HEK293 (cell line): ENCODE measurements at regions not wholly inside any gene's neighbourhood (a gene's known extent, or its start where the extent isn't known, plus 50 kb on each side); places are given as distances from the start of the nearest gene placed in this dataset.

ENCODE experiments used
- CTCF ChIA-PET: fragments of 350-600 bp; formaldehyde crosslinking; extraction: SDS; loops from one replicate; lab custom pipeline; 2021; ENCODE audit warnings: antibody characterized with exemption; lab: Yijun Ruan, JAX
- POLR2A ChIA-PET: fragments of 300-600 bp; formaldehyde crosslinking; extraction: SDS; loops from one replicate; lab custom pipeline; 2020; ENCODE audit warnings: antibody characterized with exemption, inconsistent platforms; lab: Yijun Ruan, JAX
- H3K27ac ChIP-seq: fragments of 200-500 bp; sonication (Bioruptor generic); 2 replicates; pipeline ENCODE4 v1.5.1; 2014; ENCODE audit warnings: low read depth, low read length, control low read depth, inconsistent platforms; ENCODE audit errors: extremely low read depth
- H3K36me3 ChIP-seq, 2 experiments: fragments of 200-500 bp in 1 of 2; sonication (Bioruptor generic) in 1 of 2; 1 replicate in 1 of 2; 2 replicates in 1 of 2; pipeline ENCODE4 v1.5.1; 2014 to 2017; ENCODE audit warnings: inconsistent platforms in 2 of 2, low read length in 2 of 2; ENCODE audit not compliant: control insufficient read depth in 2 of 2, insufficient read depth in 1 of 2
- H3K4me1 ChIP-seq: fragments of 200-500 bp; sonication (Bioruptor generic); 2 replicates; pipeline ENCODE4 v1.5.1; 2014; ENCODE audit warnings: mild to moderate bottlenecking, low read length, inconsistent platforms; ENCODE audit not compliant: control insufficient read depth, insufficient read depth
- H3K4me3 ChIP-seq: 2 replicates; pipeline ENCODE4 v1.5.1; 2011; ENCODE audit warnings: low read depth, mild to moderate bottlenecking, control low read depth, low read length, moderate library complexity
- H3K9me3 ChIP-seq: fragments of 200-500 bp; sonication (Bioruptor generic); 2 replicates; pipeline ENCODE4 v1.5.1; 2014; ENCODE audit warnings: low read depth, low read length, inconsistent platforms; ENCODE audit not compliant: control insufficient read depth, insufficient read depth
- KLF7 ChIP-seq: fragments of 450-650 bp; formaldehyde crosslinking; IDR thresholded peaks from 2 replicates; pipeline ENCODE4 v1.5.1; 2016; ENCODE audit warnings: missing biosample characterization, missing genetic modification characterization, borderline replicate concordance
- MYNN ChIP-seq: fragments of 450-650 bp; formaldehyde crosslinking; IDR thresholded peaks from 2 replicates; pipeline ENCODE4 v1.5.1; 2016; ENCODE audit warnings: missing biosample characterization, missing genetic modification characterization, borderline replicate concordance
- SCRT1 ChIP-seq: fragments of 450-650 bp; formaldehyde crosslinking; IDR thresholded peaks from 2 replicates; pipeline ENCODE4 v1.5.1; 2016; ENCODE audit warnings: missing biosample characterization, missing genetic modification characterization, borderline replicate concordance
- SCRT2 ChIP-seq: fragments of 450-650 bp; formaldehyde crosslinking; IDR thresholded peaks from 2 replicates; pipeline ENCODE4 v1.5.1; 2016; ENCODE audit warnings: missing biosample characterization, missing genetic modification characterization
- YY2 ChIP-seq: fragments of 450-650 bp; formaldehyde crosslinking; IDR thresholded peaks from 2 replicates; pipeline ENCODE4 v1.5.1; 2016; ENCODE audit warnings: missing biosample characterization, missing genetic modification characterization
- ZBTB17 ChIP-seq: fragments of 450-650 bp; formaldehyde crosslinking; IDR thresholded peaks from 2 replicates; pipeline ENCODE4 v1.5.1; 2016; ENCODE audit warnings: missing biosample characterization, missing genetic modification characterization
- ZIC2 ChIP-seq: fragments of 450-650 bp; formaldehyde crosslinking; IDR thresholded peaks from 2 replicates; pipeline ENCODE4 v1.5.1; 2016; ENCODE audit warnings: missing biosample characterization, missing genetic modification characterization
- ZNF112 ChIP-seq: fragments of 450-650 bp; formaldehyde crosslinking; IDR thresholded peaks from 2 replicates; pipeline ENCODE4 v1.5.0; 2017; ENCODE audit warnings: missing biosample characterization, missing genetic modification characterization
- ZNF133 ChIP-seq: fragments of 450-650 bp; formaldehyde crosslinking; IDR thresholded peaks from 2 replicates; pipeline ENCODE4 v1.5.1; 2016; ENCODE audit warnings: missing biosample characterization, missing genetic modification characterization
- ZNF324 ChIP-seq: fragments of 450-650 bp; formaldehyde crosslinking; IDR thresholded peaks from 2 replicates; pipeline ENCODE4 v1.5.1; 2016; ENCODE audit warnings: missing biosample characterization, missing genetic modification characterization
- ZNF366 ChIP-seq: fragments of 450-650 bp; formaldehyde crosslinking; conservative IDR thresholded peaks from 2 replicates; pipeline ENCODE4 v1.5.1; 2016; ENCODE audit warnings: missing biosample characterization, missing genetic modification characterization
- ZNF416 ChIP-seq: fragments of 450-650 bp; formaldehyde crosslinking; IDR thresholded peaks from 2 replicates; pipeline ENCODE4 v1.5.1; 2016; ENCODE audit warnings: missing biosample characterization, missing genetic modification characterization
- ZNF426 ChIP-seq: fragments of 450-650 bp; formaldehyde crosslinking; IDR thresholded peaks from 2 replicates; pipeline ENCODE4 v1.5.1; 2017; ENCODE audit warnings: missing biosample characterization, missing genetic modification characterization, mild to moderate bottlenecking, inconsistent platforms, moderate library complexity
- ZNF529 ChIP-seq: fragments of 450-650 bp; formaldehyde crosslinking; IDR thresholded peaks from 2 replicates; pipeline ENCODE4 v1.5.1; 2017; ENCODE audit warnings: missing genetic modification characterization, missing biosample characterization; ENCODE audit not compliant: insufficient replicate concordance
- ZNF571 ChIP-seq: fragments of 450-650 bp; formaldehyde crosslinking; IDR thresholded peaks from 2 replicates; pipeline ENCODE4 v1.5.0; 2017; ENCODE audit warnings: missing biosample characterization, missing genetic modification characterization
- ZNF610 ChIP-seq: fragments of 450-650 bp; formaldehyde crosslinking; IDR thresholded peaks from 2 replicates; pipeline ENCODE4 v1.5.1; 2016; ENCODE audit warnings: missing biosample characterization, missing genetic modification characterization, borderline replicate concordance
- ZNF654 ChIP-seq: fragments of 450-650 bp; formaldehyde crosslinking; IDR thresholded peaks from 2 replicates; pipeline ENCODE4 v1.5.1; 2016; ENCODE audit warnings: low read depth, missing biosample characterization, missing genetic modification characterization
- ZNF658 ChIP-seq: fragments of 450-650 bp; formaldehyde crosslinking; IDR thresholded peaks from 2 replicates; pipeline ENCODE4; 2016; ENCODE audit warnings: missing biosample characterization, missing genetic modification characterization
- ZNF701 ChIP-seq: fragments of 450-650 bp; formaldehyde crosslinking; IDR thresholded peaks from 2 replicates; pipeline ENCODE4 v1.5.1; 2016; ENCODE audit warnings: missing biosample characterization, missing genetic modification characterization
- TF ChIP-seq, protein P1 (sequence below): fragments of 450-650 bp; formaldehyde crosslinking; optimal IDR thresholded peaks from 2 replicates; pipeline ENCODE3; 2016; ENCODE audit warnings: missing biosample characterization, mild to moderate bottlenecking, missing genetic modification characterization
- TF ChIP-seq, protein P2 (sequence below): fragments of 450-650 bp; IDR thresholded peaks from 2 replicates; pipeline ENCODE4 v1.5.1; 2018; ENCODE audit warnings: missing biosample characterization, mild to moderate bottlenecking, missing genetic modification characterization
- TF ChIP-seq, protein P3 (sequence below): fragments of 450-650 bp; formaldehyde crosslinking; IDR thresholded peaks from 2 replicates; pipeline ENCODE4 v1.5.1; 2016; ENCODE audit warnings: missing biosample characterization, missing genetic modification characterization

DNA sequence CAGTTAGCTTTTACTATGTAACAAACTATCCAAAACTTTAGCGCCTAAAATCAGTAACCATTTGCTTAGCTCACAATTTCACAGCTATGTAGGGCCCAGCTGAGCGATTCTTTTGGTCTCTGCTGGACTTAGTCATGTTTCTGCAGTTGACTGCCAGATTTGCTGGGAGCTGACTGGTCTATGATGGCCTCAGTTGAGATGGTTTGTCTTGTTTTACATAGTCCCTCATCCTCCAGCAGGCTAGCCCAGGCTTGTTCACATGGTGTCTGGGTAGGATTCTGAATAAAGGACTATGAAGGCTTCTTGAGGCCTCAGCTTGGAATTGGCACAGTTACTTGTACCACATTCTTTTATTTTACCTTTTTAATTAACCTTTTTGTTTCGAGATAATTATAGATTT lies 247.8 kb upstream of the CHD6 start (continued):
- no peak for TF ChIP-seq KLF7 (tag by site-specific recombination)

DNA sequence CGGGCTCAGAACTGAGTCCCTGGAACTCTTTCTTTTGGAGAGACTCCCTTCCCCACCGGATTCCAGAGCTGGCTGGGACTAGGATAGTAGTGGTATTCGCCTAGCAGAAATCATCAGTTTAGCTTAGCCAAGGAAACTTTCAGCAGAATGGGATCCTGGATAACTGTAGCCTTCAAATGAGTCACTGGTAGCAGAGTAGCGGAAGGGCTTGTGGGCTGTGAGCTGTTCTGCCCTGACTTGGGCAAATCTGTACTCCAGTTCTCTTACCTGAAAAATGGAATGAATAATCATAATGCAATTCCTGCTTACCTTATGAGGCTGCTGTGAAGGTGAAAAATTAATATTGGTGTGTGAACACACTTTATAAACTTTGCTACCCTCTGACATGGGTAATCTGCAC lies 244.3 kb upstream of the CHD6 start:
- POLR2A ChIA-PET = no interaction called here
- Histone ChIP-seq H3K9me3 (no peaks in the 10 kb centered on the region), H3K27ac (no peak overlapping the region), H3K36me3 (no peaks in the 10 kb centered on the region)
- TF ChIP-seq, protein P1, sequence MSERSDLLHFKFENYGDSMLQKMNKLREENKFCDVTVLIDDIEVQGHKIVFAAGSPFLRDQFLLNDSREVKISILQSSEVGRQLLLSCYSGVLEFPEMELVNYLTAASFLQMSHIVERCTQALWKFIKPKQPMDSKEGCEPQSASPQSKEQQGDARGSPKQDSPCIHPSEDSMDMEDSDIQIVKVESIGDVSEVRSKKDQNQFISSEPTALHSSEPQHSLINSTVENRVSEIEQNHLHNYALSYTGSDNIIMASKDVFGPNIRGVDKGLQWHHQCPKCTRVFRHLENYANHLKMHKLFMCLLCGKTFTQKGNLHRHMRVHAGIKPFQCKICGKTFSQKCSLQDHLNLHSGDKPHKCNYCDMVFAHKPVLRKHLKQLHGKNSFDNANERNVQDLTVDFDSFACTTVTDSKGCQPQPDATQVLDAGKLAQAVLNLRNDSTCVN (tag by site-specific recombination) = no peak
- TF ChIP-seq, protein P2, sequence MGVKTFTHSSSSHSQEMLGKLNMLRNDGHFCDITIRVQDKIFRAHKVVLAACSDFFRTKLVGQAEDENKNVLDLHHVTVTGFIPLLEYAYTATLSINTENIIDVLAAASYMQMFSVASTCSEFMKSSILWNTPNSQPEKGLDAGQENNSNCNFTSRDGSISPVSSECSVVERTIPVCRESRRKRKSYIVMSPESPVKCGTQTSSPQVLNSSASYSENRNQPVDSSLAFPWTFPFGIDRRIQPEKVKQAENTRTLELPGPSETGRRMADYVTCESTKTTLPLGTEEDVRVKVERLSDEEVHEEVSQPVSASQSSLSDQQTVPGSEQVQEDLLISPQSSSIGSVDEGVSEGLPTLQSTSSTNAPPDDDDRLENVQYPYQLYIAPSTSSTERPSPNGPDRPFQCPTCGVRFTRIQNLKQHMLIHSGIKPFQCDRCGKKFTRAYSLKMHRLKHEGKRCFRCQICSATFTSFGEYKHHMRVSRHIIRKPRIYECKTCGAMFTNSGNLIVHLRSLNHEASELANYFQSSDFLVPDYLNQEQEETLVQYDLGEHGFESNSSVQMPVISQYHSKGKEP (tag by site-specific recombination) = no peak
- TF ChIP-seq, protein P3, sequence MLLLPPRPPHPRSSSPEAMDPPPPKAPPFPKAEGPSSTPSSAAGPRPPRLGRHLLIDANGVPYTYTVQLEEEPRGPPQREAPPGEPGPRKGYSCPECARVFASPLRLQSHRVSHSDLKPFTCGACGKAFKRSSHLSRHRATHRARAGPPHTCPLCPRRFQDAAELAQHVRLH (tag by site-specific recombination) = no peak
- TF ChIP-seq ZNF654 (tag by site-specific recombination) = no peak
- TF ChIP-seq ZNF324 = no peak
- no peak for TF ChIP-seq ZNF529 (tag by site-specific recombination)
- TF ChIP-seq ZNF133 (tag by site-specific recombination) = no peak
- no peak for TF ChIP-seq ZNF112 (tag by site-specific recombination)
- no peak for TF ChIP-seq ZNF426 (tag by site-specific recombination)
- TF ChIP-seq, all 188 proteins: peak for 0
- Histone ChIP-seq H3K4me1 (no peaks in the 10 kb centered on the region), H3K4me3 (no peak overlapping the region)
- CTCF ChIA-PET = interaction anchor here (0.5 kb wide), 1 partner anchor 20 kb away, joined by 3 read pairs; no protein-coding TSS in a partner anchor

DNA sequence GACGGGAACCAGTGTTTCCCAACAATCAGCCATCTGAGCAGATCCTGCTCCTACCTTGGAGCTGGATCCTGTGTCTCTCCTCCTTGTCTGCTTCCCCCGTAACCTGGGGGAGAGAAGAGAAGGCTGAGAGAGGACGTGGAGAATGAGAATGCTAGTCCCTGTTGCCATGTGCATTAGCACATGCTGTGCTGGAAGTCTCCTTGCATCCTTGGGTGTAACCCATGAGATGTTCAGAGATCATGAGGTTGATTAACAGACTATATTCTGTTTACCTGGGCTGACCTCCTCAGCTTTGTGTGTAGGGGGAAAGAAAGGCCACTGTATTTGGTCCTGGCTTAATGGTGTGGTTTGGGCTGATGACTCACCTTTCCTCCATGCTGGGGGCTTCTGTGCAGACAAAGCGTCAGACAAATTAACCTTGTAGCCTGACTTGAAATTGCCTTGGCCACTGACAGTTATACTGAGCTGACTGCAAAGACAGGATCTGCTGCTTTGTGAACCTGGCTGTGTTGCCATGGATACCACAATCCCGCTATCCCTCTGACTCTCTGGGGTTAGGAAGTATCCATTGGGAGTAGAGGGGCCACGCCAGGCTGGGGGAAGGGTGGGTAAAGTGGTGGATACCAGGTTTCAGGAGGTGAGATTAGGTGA lies 243.7 kb upstream of the CHD6 start:
- no peak overlapping the region for H3K27ac ChIP-seq
- CTCF ChIA-PET = no interaction called here
- TF ChIP-seq ZNF529 (tag by site-specific recombination) = no peak
- TF ChIP-seq SCRT1 (tag by site-specific recombination) = no peak
- no peak for TF ChIP-seq ZNF366
- TF ChIP-seq YY2 (tag by site-specific recombination) = no peak
- no peak for TF ChIP-seq ZNF658 (tag by site-specific recombination)
- TF ChIP-seq ZNF571 (tag by site-specific recombination) = no peak
- H3K4me3 ChIP-seq = no peak overlapping the region
- H3K9me3 ChIP-seq = no peaks in the 10 kb centered on the region
- POLR2A ChIA-PET = no interaction called here
- no peaks in the 10 kb centered on the region for H3K4me1 ChIP-seq
- H3K36me3 ChIP-seq = no peaks in the 10 kb centered on the region

DNA sequence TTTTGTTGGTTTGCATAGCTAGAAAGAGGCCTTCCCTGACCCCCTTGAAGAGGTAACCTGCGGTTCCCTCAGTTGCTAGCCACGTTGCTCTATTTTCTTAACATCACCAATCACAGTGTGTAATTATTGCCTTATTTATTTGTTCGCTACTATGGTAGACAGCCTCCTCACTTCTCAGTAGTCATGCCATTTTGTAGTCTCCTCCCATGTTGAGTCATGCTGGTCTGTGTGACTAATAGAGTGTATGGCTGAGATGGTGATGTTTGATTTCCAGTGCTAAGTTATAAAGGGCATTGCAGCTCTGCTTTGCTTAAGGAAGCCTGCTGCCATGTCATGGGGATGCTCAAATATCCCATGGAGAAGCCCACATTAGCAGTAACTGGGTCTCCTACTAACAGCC lies 236.6 kb upstream of the CHD6 start:
- POLR2A ChIA-PET = interaction anchor here (1.2 kb wide), 1 partner anchor 17 kb away, joined by 3 read pairs; no protein-coding TSS in a partner anchor
- Histone ChIP-seq H3K9me3 (no peaks in the 10 kb centered on the region), H3K4me1 (no peaks in the 10 kb centered on the region), H3K4me3 (no peak overlapping the region), H3K27ac (no peak overlapping the region), H3K36me3 (no peaks in the 10 kb centered on the region)
- CTCF ChIA-PET = interaction anchor here (0.5 to 1.1 kb wide), 2 partner anchors 36 to 1554 kb away, joined by 4 read pairs; no protein-coding TSS in a partner anchor
- TF ChIP-seq ZNF701 (no peak), SCRT2 (tag by site-specific recombination) (no peak), ZBTB17 (tag by site-specific recombination) (no peak), ZNF416 (tag by site-specific recombination) (no peak), ZNF610 (no peak), ZIC2 (tag by site-specific recombination) (no peak), MYNN (tag by site-specific recombination) (no peak)
